ENCODE measurements at regions not wholly inside any gene's neighbourhood (a gene's known extent, or its start where the extent isn't known, plus 50 kb on each side); places are given as distances from the start of the nearest gene placed in this dataset.
"Not testable (repeated sequence)": the region's sequence is repeated elsewhere in the genome, so short reads cannot be mapped to it uniquely, and the experiment has no call there.

DNA sequence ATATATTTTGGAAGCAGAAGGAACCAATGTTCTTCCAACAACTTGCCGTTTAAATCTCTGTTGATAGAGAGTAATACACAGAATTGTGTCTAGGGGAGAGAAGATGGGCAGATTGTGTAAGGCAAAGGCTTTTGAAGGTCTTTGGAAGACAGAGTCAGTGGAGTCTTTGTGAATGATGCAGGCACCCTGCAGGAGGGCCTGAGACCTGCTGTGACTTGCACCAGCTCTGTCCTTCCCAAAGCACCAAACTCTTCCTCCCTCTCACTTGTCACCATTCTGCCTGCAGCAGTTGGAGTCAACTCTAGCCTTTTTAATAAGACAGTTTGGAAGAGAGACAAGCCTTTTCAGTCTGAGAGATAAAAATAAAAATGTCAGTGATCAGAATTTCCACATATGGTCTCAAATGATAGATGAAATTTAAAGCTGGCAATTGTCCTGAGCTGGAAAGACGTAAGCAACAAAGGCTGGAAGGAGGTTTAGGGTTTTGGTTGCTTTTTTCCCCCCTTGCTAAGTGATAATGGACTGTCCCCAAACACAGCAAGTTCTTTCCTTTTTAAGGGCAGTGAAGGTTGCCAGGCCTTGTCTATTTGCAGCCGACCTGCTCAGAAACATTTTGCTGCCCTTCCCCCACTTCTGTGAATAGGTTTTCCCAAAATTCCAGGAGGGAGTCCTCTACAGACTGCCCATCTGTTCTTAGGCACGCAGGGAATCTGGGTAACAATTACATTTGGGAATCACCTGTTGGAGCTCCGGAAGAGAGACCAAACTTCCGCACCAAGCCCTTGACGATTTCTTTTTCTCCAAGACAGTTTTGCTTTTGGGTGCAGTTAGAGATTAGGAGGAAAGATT is 103.0 kb upstream of the NTF3 start:
- DNase-seq = no peak

DNA sequence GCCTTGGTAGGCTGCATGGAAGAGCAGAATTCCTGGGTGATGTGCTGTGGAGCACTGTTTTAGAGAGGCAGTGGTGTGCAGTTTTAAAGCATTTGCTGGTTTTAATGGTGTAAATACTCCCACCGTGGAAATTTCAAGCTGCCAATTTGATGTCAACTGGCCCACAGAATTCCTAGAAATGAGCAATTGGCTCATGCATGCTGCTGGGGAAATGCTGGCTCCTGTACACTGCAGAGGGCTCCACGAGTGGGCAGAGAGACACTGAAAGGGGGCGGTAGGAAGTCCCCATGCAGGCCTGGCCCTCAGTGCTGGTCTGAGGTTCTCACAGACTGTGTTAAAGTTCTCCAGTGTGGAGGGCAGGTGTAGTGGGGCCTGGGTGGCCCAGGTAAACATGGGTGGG is 99.4 kb upstream of the NTF3 start:
- DNase-seq = no peak

- no peak for DNase-seq
Measured at GRCh38 chr12:5333096-5333495, 98.8 kb upstream of the NTF3 start.

- DNase-seq = no peak
Measured at GRCh38 chr12:5335069-5335468, 96.8 kb upstream of the NTF3 start.

DNA sequence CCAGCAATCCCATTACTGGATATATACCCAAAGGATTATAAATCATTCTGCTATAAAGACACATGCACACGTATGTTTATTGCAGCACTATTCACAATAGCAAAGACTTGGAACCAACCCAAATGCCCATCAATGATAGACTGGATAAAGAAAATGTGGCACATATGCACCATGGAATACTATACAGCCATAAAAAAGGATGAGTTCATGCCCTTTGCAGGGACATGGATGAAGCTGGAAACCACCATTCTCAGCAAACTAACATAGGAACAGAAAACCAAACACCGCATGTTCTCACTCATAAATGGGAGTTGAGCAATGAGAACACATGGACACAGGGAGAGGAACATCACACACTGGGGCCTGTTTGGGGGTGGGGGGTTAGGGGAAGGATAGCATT is 90.8 kb upstream of the NTF3 start:
- not testable (repeated sequence) for DNase-seq

- DNase-seq = no peak
Measured at GRCh38 chr12:5343711-5344110, 88.2 kb upstream of the NTF3 start.

DNA sequence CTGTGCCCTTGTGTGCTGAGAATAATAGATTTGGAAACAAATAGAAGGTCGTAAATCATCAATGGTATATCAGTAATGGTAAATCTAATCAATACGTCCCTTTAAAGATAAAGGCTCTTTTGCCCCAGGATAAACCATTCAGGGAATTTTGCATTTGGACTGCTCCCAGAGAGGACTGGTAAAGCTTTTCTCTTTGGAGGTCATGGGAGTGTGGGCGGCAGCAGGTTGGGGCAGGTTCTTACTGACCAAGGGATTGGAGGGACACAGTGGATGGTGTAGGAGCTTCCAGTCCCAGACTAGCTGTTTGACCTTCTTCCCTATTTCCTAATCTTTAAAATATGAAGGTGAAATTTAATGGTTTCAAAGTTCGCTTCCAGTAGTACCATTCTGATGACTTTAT is 87.8 kb upstream of the NTF3 start:
- no peak for DNase-seq

DNA sequence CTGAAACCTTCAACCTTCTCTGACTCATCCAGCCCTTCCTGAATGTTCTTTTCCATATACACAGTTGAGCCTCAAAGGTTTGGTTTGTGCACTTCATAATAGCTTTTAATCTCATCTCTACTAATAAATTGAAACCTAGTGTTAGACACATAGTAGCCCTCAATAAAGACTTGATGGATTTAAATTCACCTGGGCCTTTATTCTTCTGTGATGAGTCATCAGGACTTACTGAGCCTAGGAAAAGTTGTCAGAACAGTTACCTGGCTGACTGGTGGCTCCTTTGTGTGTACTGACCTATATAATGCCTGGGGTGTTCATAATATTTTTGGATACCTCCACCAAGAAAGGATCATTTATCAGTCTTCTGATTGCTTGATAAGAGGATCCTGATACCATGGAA is 86.4 kb upstream of the NTF3 start:
- no peak for DNase-seq

DNA sequence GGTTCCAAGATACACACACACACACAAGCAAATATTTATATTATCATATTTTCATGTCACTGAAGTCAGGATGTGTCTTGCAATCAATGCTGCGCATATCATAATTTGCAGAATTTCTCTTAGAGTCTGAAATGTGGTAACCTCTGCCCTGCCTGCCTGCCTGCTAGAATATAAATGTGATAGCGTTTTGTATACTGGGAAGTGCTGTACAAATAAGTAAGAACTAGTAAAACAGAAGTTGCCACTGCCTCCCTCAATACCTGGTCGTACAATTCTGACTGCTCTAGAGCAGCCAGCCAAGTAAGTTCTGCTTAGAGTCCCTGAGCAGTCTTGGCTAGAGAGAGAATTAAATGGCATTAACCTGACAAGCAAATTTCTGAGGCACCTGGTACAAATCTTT is 83.9 kb upstream of the NTF3 start:
- DNase-seq = no peak

- DNase-seq = no peak
Measured at GRCh38 chr12:5348491-5348890, 83.4 kb upstream of the NTF3 start.

DNA sequence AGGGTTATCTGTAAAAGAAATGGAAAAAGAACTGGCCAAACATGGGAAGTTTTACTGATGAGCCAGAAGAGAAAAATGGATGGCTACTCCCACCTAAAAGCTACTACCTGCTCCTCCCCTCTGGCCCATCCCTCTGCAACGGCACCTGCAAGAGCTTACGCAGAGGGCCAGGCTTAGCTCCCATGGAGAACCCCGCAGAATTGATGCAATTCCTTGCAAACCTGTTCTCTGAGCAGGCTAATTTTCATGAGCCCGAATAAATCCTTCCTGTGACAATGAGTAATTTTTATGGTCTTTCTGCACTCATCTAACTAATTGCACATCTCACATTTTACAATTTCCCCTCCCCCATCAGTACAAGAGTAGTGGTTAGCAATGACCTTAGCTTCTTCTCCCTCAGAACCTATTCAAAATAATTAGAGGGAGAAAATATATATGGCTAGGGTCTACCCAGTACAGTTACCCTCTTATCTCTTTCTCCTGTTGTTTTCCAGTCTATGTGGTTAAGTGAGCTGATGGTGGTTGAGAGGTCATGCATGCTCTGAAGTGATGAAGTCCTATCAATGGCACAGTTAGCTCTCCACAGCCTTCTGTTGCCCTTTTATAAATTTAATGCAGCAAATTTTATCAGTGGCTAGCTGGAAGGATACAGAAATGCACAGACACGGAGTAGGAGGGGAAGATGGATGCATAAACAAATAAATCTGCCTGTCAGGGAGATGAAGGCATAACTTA is 67.7 kb upstream of the NTF3 start:
- DNase-seq = no peak

DNA sequence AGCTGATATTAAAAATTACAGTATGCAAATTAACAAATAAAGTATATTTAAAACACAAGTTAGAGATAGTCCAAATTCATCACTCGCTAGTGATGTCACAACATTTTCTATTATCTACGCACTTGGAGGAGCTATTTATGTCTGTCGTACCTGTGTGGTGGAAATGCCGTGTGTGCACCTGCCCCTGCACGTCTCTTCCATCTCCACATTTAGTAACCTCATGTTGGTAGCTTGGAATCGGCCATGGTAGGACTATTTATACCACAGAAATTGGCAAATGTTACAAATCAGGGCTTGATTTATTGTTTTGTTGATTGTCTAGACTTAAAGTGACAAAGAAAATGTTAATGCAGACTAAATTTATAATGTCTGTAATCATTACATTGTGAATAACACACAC is 62.6 kb upstream of the NTF3 start:
- no peak for DNase-seq

DNA sequence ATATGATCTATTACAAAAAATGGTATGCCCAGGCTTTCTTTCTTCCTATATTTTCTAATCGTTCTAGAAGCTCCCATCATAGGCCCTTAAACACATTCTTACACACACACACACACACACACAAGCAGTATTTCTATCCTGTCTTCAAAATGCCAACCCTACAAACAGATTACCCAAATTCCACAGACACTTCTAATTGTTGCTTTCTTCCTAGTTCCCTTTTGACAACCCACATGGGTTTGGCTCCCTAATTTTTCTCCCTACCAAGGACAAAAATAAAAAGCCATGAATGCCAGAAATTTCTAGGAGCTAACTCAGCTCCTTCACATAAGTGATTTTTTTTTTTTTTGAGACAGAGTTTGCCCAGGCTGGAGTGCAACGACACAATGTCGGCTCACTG is 60.3 kb upstream of the NTF3 start:
- DNase-seq = no peak

GRCh38 chr12:5374713-5375112 is 57.2 kb upstream of the NTF3 start:
- DNase-seq = no peak

GRCh38 chr12:5375547-5376295 is 56.2 kb upstream of the NTF3 start:
- DNase-seq = no peak

- DNase-seq = no peak
Measured at GRCh38 chr12:5376591-5377207, 55.2 kb upstream of the NTF3 start.

- DNase-seq = no peak
Measured at GRCh38 chr12:5377997-5378592, 53.8 kb upstream of the NTF3 start.

DNA sequence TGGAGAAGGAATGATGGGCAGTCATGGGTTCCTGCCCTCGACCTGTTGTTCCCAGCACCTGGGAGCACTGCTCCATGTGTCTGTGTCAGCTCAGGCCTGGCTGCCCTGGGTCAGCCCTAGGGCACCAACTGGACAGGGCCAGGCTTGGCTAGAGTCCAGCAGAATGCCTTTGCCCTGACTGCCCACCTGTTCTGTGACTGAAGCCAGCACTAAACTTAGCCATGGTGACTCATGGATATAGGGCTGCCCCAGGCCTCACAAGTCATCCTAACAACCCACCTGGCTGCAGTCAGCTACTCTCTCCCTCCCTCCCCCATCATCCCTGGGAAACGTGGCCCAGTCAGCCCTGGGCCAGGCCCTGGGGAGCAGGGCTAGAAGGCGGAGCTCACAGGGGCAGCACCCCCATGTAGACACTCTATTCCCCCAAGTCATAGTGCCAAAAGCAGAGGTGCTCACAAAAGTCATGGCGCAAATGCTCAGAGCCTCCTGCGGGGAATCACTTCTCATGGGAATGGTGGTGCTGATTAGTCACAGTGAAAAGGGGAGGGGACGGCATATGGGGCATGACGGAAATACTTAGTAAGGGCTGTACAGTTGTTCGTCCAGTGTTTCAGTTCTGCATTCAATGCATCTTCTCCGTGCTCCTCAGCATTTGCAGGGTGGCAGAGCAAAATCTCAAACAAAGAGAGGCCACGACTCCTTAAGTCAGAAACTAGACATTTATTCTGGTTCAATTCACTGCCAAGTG is 52.0 kb upstream of the NTF3 start:
- DNase-seq = no peak

Data from stimulated activated CD4-positive, alpha-beta T cell treated with anti-CD3 and anti-CD28 coated beads, Interleukin-4, amount 100 ng/mL, for 1 hour (primary cell).